Thoracic aorta (tissue), 2 donors: ENCODE measurements at regions not wholly inside any gene's neighbourhood (a gene's known extent, or its start where the extent isn't known, plus 50 kb on each side); places are given as distances from the start of the nearest gene placed in this dataset.

Experiments
- ATAC-seq: fragments of 150-250 bp; one replicate; pipeline ENCODE4 v1.8.0; 2017; ENCODE audit warnings: low read depth; ENCODE audit not compliant: insufficient number of reproducible peaks, low FRiP score
- DNase-seq: peaks from one replicate; pipeline ENCODE4 v3.0.0-alpha.2; 2020; ENCODE audit warnings: low spot score
- H3K27ac ChIP-seq, 2 donors: fragments of 200-600 bp; sonication (generic); 1 replicate in 1 of 2; 2 replicates in 1 of 2; pipeline ENCODE4 v1.5.1; 2016; ENCODE audit warnings: mild to moderate bottlenecking in 2 of 2, moderate library complexity in 2 of 2
- H3K27me3 ChIP-seq: fragments of 200-600 bp; sonication (generic); replicated peaks from 2 replicates; pipeline ENCODE4 v1.6.0; 2016; ENCODE audit warnings: mild to moderate bottlenecking; ENCODE audit not compliant: insufficient read depth
- H3K36me3 ChIP-seq: fragments of 200-600 bp; sonication (generic); one replicate; pipeline ENCODE4 v1.5.1; 2016
- H3K4me1 ChIP-seq, 2 donors: fragments of 200-600 bp; sonication (generic); 1 replicate in 1 of 2; 2 replicates in 1 of 2; pipeline versions ENCODE4 v1.5.1 to v1.6.0; 2016; ENCODE audit warnings: low read depth in 2 of 2, mild to moderate bottlenecking in 1 of 2; ENCODE audit not compliant: control insufficient read depth in 1 of 2
- H3K4me3 ChIP-seq: fragments of 200-600 bp; sonication (generic); 2 replicates; pipeline ENCODE4 v1.5.1; 2016; ENCODE audit warnings: mild to moderate bottlenecking
- H3K9me3 ChIP-seq: fragments of 200-600 bp; sonication (generic); 2 replicates; pipeline ENCODE4 v1.5.1; 2016
- CTCF ChIP-seq: fragments of 200-600 bp; sonication (generic); IDR thresholded peaks from one replicate; pipeline ENCODE4 v1.5.1; 2019; ENCODE audit warnings: antibody characterized with exemption

GRCh38 chr10:30534465-30535144, 94.9 kb downstream of the LYZL2 start:
- ATAC-seq (no peak), DNase-seq (peak; percentile 47)
- H3K4me1 ChIP-seq, result peaks cover 0 to 11% of the 10 kb centered on the region in 2 donors
- no peaks in the 10 kb centered on the region for H3K27me3 ChIP-seq
- H3K27ac ChIP-seq, result no peak overlapping the region
- H3K36me3 ChIP-seq, result no peaks in the 10 kb centered on the region
- no peaks in the 10 kb centered on the region for H3K9me3 ChIP-seq
- peak; percentile 87 for TF ChIP-seq CTCF
- H3K4me3 ChIP-seq, result no peak overlapping the region

GRCh38 chr10:30531751-30532530, 97.6 kb downstream of the LYZL2 start:
- TF ChIP-seq CTCF, result no peak
- ATAC-seq (no peak), DNase-seq (no peak)
- H3K27ac ChIP-seq, result no peak overlapping the region
- no peaks in the 10 kb centered on the region for H3K27me3 ChIP-seq
- H3K9me3 ChIP-seq, result no peaks in the 10 kb centered on the region
- H3K4me1 ChIP-seq, result peaks cover 0 to under 1% of the 10 kb centered on the region in 2 donors
- H3K36me3 ChIP-seq, result no peaks in the 10 kb centered on the region
- H3K4me3 ChIP-seq, result no peak overlapping the region

- H3K9me3 ChIP-seq, result no peaks in the 10 kb centered on the region
- H3K36me3 ChIP-seq, result no peaks in the 10 kb centered on the region
- H3K4me1 ChIP-seq, result no peaks in the 10 kb centered on the region
- DNase-seq (peak; percentile 26), ATAC-seq (no peak)
- no peaks in the 10 kb centered on the region for H3K27me3 ChIP-seq
- H3K27ac ChIP-seq, result peak overlapping the region in 1 of 2 donors; percentile 38
- TF ChIP-seq CTCF, result no peak
- H3K4me3 ChIP-seq, result peak overlapping the region; percentile 36
Observed at GRCh38 chr10:30529373-30529998, 95.5 kb downstream of the MAP3K8 start.

- Histone ChIP-seq H3K4me3 (no peak overlapping the region), H3K9me3 (no peaks in the 10 kb centered on the region), H3K4me1 (no peaks in the 10 kb centered on the region), H3K27ac (no peak overlapping the region), H3K27me3 (no peaks in the 10 kb centered on the region), H3K36me3 (no peaks in the 10 kb centered on the region)
- ATAC-seq (no peak), DNase-seq (no peak)
- TF ChIP-seq CTCF, result no peak
Observed at GRCh38 chr10:30528429-30528786, 94.4 kb downstream of the MAP3K8 start.
